GM10266 (cell line): ENCODE measurements at regions not wholly inside any gene's neighbourhood (a gene's known extent, or its start where the extent isn't known, plus 50 kb on each side); places are given as distances from the start of the nearest gene placed in this dataset.

Source experiments
- DNase-seq: peaks from one replicate; pipeline ENCODE4 v3.0.0; 2012; ENCODE audit errors: extremely low spot score
- CTCF ChIP-seq: IDR thresholded peaks from 2 replicates; pipeline ENCODE4 v1.5.1; 2012; ENCODE audit warnings: mild to moderate bottlenecking, low read depth; ENCODE audit not compliant: control insufficient read depth, insufficient read depth; ENCODE audit errors: missing control alignments

- TF ChIP-seq CTCF: no peak
- DNase-seq: no peak
These were observed 175.3 kb downstream of the BCOR start for GRCh38 chrX:39922488-39922887.

GRCh38 chrX:39922926-39923325, 174.8 kb downstream of the BCOR start:
- DNase-seq: no peak
- TF ChIP-seq CTCF: no peak

GRCh38 chrX:39927380-39927779, 170.4 kb downstream of the BCOR start:
- no peak for TF ChIP-seq CTCF
- DNase-seq: no peak

GRCh38 chrX:39928704-39929378, 168.9 kb downstream of the BCOR start:
- TF ChIP-seq CTCF: no peak
- DNase-seq: no peak

- no peak for DNase-seq
- TF ChIP-seq CTCF: no peak
These were observed 168.3 kb downstream of the BCOR start for GRCh38 chrX:39929379-39930025.

GRCh38 chrX:39930786-39931528, 166.8 kb downstream of the BCOR start:
- no peak for DNase-seq

More at GRCh38 chrX:39930786-39931528, 166.8 kb downstream of the BCOR start:
- no peak for TF ChIP-seq CTCF
